A549 (cell line): ENCODE measurements at regions not wholly inside any gene's neighbourhood (a gene's known extent, or its start where the extent isn't known, plus 50 kb on each side); places are given as distances from the start of the nearest gene placed in this dataset.

Source experiments
- FOSB ChIP-seq: fragments of 250-450 bp; sonication (Bioruptor Pico); IDR thresholded peaks from 2 replicates; pipeline ENCODE4 v1.5.0; 2020; ENCODE audit warnings: mild to moderate bottlenecking, moderate library complexity
- JUNB ChIP-seq: fragments of >200 bp; sonication (Bioruptor Twin); formaldehyde crosslinking; IDR thresholded peaks from 2 replicates; pipeline ENCODE4 v1.6.1; 2016
- ZFP36 ChIP-seq: fragments of 450-650 bp; IDR thresholded peaks from 2 replicates; pipeline ENCODE4 v1.6.1; 2014; ENCODE audit warnings: borderline replicate concordance; ENCODE audit not compliant: partially characterized antibody
- TF ChIP-seq, protein P1 (sequence below): IDR thresholded peaks from 2 replicates; pipeline ENCODE4 v1.6.1; 2012
- TF ChIP-seq, protein P2 (sequence below): fragments of >200 bp; sonication (Bioruptor Twin); formaldehyde crosslinking; IDR thresholded peaks from 3 replicates; pipeline ENCODE4 v1.5.1; 2016

DNA sequence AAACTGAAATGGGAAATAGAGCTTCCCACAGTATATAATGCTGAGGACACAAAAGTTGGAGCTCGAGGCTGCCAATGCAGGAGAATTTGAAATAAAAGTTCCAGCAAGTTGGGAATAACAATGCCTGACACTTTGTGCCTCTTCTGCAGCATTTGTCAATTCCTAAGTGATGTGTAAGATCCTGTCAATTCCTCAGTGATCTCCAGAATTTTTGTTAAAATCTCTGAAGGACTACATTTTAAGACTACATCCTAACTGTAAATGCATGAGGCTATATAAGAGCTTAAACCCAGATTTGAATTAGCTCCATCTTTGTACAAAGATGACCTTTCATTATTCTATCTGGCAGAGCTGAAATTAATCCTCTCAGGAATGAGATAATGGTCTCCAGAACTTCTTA is 208.2 kb downstream of the COL12A1 start:
- TF ChIP-seq, protein P1, sequence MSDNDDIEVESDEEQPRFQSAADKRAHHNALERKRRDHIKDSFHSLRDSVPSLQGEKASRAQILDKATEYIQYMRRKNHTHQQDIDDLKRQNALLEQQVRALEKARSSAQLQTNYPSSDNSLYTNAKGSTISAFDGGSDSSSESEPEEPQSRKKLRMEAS = no peak
- TF ChIP-seq JUNB (no peak), ZFP36 (no peak), FOSB (CRISPR knock-in tag) (no peak)
- TF ChIP-seq, protein P2, sequence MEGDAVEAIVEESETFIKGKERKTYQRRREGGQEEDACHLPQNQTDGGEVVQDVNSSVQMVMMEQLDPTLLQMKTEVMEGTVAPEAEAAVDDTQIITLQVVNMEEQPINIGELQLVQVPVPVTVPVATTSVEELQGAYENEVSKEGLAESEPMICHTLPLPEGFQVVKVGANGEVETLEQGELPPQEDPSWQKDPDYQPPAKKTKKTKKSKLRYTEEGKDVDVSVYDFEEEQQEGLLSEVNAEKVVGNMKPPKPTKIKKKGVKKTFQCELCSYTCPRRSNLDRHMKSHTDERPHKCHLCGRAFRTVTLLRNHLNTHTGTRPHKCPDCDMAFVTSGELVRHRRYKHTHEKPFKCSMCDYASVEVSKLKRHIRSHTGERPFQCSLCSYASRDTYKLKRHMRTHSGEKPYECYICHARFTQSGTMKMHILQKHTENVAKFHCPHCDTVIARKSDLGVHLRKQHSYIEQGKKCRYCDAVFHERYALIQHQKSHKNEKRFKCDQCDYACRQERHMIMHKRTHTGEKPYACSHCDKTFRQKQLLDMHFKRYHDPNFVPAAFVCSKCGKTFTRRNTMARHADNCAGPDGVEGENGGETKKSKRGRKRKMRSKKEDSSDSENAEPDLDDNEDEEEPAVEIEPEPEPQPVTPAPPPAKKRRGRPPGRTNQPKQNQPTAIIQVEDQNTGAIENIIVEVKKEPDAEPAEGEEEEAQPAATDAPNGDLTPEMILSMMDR = no peak
